MV-4-11 (cell line): ENCODE measurements at regions not wholly inside any gene's neighbourhood (a gene's known extent, or its start where the extent isn't known, plus 50 kb on each side); places are given as distances from the start of the nearest gene placed in this dataset.
A peak's percentile ranks its signal among the peaks of the same experiment; 100 is the strongest.

ENCODE experiments used
- DNase-seq: peaks from one replicate; lab custom pipeline; 2025; lab: John Stamatoyannopoulos, UW

- DNase-seq = no peak
Observed at GRCh38 chr2:176424746-176425145, 155.5 kb downstream of the MTX2 start.

DNA sequence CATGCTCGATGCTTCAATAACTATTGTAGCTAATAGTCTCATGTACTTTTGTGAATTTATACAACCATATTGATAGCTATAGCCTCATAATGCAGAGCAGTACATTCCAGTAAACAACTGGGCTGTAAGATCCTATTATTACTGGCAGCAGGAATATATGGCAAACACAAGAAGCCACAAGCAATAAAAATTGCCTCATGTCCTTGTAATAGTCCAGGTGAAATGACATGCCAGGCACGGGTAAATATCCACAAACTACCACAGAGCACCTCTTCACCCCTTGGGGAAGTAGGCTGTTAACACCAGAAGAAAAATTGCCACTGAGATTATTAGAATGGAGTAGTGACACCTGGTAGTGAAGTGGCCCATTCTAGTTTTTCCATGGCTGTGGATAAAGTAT lies 158.3 kb downstream of the MTX2 start:
- DNase-seq = no peak

- peak; percentile 79 for DNase-seq
Observed at GRCh38 chr2:176428944-176429469, 159.8 kb downstream of the MTX2 start.

DNA sequence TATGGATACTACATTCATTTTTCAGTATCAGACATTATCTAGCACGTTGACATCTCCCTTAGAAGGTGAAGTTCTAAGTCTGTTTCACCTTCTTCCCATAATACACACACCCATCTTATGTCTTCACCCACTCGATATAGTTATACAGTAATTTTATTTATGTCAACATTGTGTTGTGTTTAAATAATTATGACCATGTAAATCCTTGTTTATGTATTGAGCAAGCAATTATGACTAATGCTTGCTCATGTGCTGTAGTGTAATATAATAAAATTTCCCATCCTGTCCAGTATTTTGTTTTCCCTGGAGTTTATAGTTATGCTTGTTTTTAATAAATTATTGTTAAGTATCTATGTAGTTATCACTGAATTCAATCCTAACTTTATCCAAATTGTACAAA lies 163.2 kb downstream of the MTX2 start:
- no peak for DNase-seq

DNA sequence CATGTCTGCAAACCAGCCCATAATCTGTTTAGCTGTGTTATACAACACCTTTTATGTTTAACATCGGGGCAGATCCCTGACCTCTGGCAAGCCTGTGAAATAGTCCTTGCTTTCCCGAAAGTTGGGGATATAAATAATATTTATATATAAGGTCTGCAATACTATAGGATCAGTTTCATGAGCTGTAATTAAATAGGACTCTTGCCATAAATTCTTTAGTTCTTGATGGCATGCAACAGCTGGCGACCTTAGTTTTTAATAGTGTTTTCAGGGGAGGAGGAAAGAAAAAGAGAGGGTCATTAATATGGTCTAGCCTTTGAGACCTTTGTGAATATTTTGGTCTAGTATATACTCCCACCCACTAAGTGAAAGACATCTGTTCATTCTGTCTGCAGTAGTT lies 166.5 kb downstream of the MTX2 start:
- DNase-seq = no peak

- DNase-seq = no peak
Observed at GRCh38 chr2:176443946-176444345, 174.7 kb downstream of the MTX2 start.

DNA sequence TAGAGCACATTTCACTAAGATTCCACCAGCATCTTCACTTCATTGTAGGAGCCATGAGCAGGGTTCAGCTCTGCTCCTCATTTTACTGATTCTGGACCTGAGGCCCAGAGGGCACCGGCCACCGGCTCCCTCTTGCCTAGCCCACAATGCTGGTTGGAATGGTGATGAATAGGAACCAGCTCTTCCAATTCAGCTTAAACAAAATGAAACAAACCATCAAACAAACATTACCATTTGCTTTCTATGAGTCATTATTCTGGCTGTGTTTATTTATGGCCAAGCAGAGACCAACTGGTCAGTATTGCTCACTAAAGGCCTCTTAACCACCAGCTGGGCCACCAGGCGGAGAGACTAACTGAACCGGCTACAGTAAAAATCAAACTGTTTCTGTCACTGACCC lies 176.7 kb downstream of the MTX2 start:
- no peak for DNase-seq

DNA sequence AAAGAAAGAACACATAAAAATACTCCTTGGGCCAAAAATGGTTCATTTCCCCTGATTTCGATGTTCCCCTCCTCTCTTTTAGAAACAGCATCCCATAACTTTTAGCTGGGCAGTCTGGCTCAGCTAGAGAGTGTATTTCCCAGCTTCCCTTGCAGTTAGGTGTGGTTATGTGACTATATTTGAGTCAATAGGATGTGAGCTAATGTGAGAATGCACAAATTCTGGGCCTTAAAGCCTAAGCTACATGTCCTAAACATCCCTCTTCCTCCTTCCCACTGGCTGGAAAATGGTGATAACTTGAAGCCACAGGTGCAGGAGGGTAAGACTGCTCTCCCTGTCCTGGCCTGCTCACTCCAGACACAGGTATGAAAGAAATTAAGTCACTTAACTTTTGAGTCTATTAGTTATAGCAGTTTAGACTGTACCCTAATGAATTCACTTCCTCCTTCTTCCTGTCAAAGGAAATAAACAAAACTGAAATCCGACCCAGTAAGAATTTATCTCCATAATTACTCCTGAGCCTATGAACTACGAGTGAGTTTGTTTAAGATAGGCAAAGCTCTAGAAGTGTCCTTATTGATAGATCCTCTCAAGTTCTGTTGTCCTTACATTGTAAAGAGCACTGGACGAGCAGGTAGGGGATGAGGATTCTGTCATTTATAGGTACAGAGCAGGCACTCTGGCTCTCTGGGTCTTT lies 177.6 kb downstream of the MTX2 start:
- DNase-seq = no peak

- DNase-seq = no peak
Observed at GRCh38 chr2:176447616-176448015, 178.4 kb downstream of the MTX2 start.

- no peak for DNase-seq
Observed at GRCh38 chr2:176449852-176450251, 180.6 kb downstream of the MTX2 start.

- DNase-seq = no peak
Observed at GRCh38 chr2:176453784-176454183, 184.5 kb downstream of the MTX2 start.

GRCh38 chr2:176454893-176455815 lies 185.9 kb downstream of the MTX2 start:
- peak; percentile 50 for DNase-seq

DNA sequence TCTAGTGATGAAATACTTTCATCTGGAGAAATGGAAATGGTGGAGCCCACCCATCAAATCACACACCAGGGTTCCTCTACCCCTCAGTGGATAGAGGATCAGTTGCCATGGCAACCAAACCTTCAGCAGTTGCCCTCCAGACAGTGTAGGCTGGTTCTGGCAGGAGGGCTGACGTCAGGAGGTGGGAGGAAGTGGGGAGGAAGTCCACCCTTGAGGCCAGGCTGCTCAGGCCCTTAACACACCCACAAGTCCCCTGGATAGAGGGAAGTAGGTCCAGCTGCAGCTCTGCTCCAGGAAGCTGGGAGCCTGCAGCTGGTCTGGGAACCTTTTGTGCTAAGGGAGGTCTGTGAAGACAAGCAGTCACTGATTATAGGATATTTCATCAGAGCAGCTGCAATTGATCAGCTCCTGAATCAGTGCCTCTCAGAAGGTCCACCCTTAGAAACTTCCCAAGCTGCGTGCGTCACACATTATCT lies 186.6 kb downstream of the MTX2 start:
- peak; percentile 1 for DNase-seq

- no peak for DNase-seq
Observed at GRCh38 chr2:176457481-176457880, 188.2 kb downstream of the MTX2 start.

GRCh38 chr2:176461098-176461808 lies 192.0 kb downstream of the MTX2 start:
- DNase-seq = no peak

- DNase-seq = no peak
Observed at GRCh38 chr2:176461809-176462670, 192.8 kb downstream of the MTX2 start.

DNA sequence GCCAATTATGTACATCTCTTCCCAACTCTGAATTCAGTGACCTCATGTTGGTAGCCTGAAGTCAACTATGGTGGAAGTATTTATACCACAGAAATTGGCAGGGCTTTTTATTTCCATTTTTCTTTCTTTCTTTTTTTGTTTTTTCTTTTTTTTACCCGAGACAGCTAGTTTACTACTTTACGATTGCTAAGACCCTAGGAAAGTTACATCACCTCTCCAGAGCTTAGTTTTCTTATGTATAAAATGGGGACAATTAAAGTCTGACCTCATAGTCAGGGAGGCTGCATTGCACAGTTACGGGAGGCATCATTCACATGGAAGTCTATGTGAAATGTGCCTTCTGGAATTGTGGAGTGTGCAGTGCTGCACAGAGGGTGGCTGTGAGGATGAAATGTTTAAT lies 194.3 kb downstream of the MTX2 start:
- DNase-seq = no peak

GRCh38 chr2:176464886-176465564 lies 195.8 kb downstream of the MTX2 start:
- DNase-seq = no peak

DNA sequence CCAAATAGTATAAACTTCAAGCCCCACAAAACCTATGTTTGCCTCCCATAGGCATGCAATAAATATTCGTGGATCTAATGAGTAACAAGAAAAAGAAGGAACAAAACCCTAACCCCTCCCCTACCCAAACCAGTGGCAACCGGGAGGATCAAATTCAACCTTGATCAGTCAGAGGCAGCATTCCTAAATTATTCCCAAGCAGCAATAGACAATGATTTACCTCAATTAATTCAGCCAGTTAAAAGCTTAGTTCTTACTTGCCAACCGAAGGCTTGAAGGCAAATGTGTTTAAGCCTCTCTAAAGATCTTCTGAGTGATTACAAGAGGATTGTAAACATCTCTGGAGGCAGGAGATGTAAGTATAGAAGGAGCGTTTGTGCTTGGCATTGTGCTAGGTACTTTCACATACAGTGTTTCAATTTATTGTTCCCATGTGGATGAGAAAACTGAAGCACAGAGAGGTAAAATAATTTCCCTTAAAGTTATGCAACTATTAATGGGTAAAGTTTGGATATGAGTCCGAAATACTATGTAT lies 197.7 kb downstream of the MTX2 start:
- no peak for DNase-seq

- DNase-seq = no peak
Observed at GRCh38 chr2:176467595-176467994, 198.4 kb downstream of the MTX2 start.
